ENCODE measurements at regions not wholly inside any gene's neighbourhood (a gene's known extent, or its start where the extent isn't known, plus 50 kb on each side); places are given as distances from the start of the nearest gene placed in this dataset.

- TF ChIP-seq POLR2A (IDR thresholded peaks at IDR 0.05; ENCODE audit: low read depth, low read length): no peak
- TF ChIP-seq POLR2AphosphoS5 (IDR thresholded peaks at IDR 0.05; ENCODE audit: insufficient read depth, low read depth, low read length): no peak
- no peak for TF ChIP-seq CTCF (IDR thresholded peaks at IDR 0.05; ENCODE audit: extremely low read depth in 1 of 2, insufficient read depth in 1 of 2, low read depth in 1 of 2, low read length in 2 of 2)
- no peak for TF ChIP-seq MYC (IDR thresholded peaks at IDR 0.05; ENCODE audit: low read depth, low read length)
- TF ChIP-seq GATA2 (IDR thresholded peaks at IDR 0.05; ENCODE audit: insufficient read depth, insufficient read length, low read depth, low read length): no peak
- TF ChIP-seq EZH2 (IDR thresholded peaks at IDR 0.05; ENCODE audit: borderline replicate concordance, low read depth, low read length, severe bottlenecking): no peak
Measured at GRCh38 chr11:119783466-119784400, 54.7 kb upstream of the NECTIN1 start.

Data from endothelial cell of umbilical vein (primary cell).